Mucosa of gallbladder (tissue), 1 donor: ENCODE measurements at regions not wholly inside any gene's neighbourhood (a gene's known extent, or its start where the extent isn't known, plus 50 kb on each side); places are given as distances from the start of the nearest gene placed in this dataset.
"Not testable (repeated sequence)": the region's sequence is repeated elsewhere in the genome, so short reads cannot be mapped to it uniquely, and the experiment has no call there.

Experiments
- DNase-seq: peaks from one replicate; pipeline ENCODE4 v3.0.0-alpha.2; 2020; ENCODE audit warnings: low spot score
- donor health status: DM: no; HTN: no; CAD: no.

DNA sequence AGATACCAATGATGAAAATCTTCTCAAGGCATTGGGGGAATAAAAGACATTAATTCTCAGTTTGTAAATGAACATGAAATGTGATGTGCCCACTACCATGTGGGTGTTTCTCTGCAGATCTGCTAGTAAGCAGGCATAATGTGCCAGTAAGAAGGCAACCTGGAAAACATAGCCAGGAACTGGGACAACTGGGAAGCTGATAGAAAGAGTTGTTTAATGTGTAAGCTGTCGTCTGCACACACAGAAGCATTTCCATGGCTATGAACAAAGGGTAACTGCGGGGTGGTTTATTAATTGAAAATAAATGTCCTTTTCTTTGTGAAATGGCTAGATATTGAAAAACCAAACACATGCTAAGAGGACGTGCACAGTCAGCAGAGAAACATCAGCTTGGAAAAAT is 52.0 kb downstream of the ZC3H11B start:
- no peak for DNase-seq

DNA sequence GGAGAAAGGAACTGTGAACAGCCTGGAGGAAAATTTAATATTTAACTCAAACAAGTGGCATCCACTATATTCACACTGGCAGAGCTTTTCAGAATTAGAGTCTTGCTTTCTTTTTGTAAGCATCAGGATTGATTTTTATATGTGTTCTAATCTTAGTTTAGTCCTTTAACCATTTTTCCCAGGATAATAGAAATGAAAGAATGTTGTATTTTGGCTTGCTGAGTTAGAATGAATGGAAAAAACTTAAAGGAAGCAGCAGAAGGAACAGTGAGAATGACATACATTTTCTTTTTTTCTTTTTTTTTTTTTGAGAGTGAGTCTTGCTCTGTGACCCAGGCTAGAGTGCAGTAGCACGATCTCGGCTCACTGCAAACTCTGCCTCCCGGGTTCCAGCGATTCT is 53.0 kb downstream of the ZC3H11B start:
- no peak for DNase-seq

DNA sequence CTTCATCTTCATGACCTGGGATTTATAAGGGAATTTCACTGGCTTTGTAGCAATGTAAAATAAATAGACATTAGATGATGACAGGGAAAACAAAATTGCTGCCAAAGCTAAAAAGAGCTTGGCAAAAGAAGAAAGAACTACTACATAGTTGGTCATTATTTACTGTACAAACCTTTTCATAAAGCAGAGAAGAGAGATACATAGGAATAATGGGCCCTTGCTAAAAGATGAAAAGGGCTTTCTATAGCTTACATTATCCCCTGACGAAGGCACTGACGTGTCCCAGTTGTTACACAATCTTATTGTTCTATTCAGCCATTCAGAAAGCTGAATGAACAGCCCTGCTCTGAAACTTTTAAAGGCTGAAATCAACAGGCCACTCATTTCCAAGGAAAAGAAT is 57.1 kb downstream of the ZC3H11B start:
- no peak for DNase-seq

DNA sequence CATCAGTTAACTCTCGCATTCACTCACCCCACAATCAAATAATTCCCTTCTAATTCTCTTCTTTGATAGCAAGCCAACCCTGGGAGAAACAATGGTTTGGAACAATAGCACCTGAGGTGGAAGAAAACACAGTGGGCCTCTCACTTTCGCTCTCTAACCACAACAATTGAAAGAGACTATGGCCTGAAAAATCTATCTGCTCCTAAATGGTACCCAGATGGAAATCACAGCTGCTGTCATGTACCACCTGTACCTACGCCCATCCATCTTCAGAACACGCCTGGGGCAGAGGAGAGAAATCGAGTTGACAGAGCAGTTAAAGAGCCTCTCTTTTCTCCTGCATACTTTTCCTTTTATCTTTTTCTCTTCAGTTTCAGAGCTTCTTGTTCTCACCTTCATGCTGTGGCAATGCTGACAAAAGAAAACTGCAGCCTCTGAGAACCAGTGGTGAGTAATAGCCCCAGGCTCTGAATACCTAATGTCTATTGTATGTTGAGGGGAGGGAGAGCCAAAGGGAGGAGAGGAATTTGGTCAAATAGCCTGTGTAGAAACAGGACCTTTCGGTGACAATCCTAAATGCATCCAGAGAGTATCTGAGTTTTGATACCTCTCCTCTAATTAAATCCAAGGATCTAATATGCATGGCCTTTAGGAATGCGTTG is 57.7 kb downstream of the ZC3H11B start:
- DNase-seq = no peak

DNA sequence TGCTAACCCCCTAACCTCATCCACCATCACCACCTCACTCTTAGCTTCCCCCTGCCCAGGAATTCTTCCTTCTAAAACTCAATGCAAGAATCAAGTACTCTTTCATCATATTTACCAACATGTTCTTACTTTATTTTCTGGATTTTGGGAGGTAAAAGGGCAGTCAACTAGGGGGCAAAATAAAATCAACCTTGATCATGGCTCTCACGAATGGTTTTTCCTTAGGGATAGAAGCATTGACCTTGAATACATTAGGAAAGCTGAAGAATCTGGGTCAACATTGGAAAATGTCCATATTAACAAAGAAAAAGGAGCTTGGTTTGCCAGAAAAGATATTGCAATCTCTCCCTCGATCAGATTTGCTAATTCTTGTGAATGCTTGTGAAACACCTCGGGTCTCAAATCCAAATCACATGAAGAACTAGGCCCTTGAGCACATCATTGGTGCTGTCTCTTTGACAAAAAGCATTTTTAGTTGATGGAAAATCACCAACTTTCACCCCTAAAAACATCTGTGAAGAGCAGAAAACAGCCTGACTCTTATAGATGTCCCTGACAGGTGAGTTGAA is 58.9 kb downstream of the ZC3H11B start:
- no peak for DNase-seq

DNA sequence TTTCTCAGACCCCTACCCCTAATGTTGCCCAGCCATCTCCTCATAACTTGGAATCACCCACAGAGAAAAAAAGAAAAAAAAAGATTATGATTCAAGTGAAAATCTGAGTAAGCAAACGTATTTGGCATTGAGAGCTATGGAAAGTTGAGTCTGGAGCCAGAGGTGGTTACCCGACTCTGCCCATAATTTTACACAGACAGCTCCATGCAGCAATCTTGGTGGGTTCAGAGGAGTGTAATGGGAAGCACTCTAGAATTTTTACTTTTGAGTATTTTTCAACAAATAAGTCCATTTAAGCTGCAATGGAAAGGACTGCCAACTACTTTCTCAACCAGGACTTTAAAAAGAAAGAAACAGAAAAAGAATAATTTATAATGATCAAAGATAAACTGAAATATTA is 62.7 kb downstream of the ZC3H11B start:
- DNase-seq = no peak

DNA sequence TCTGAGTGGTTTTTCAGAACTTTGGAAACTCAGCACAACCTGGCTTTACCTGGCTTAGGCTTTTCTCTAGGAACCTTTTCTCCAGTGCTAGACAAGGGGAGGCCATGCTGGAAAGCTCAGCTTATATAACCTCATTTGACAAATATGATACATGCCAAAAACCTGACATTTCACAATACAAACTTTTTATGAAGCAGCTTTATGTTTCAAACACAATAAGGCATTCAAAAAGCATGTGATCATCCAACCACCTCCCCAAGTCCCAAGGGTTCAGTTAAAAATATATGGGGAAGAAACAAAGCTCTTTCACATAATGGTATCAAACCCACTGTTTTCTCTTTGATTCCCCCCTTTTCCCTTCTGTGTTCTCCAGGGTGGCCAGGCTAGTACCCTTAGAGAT is 63.7 kb downstream of the ZC3H11B start:
- no peak for DNase-seq

DNA sequence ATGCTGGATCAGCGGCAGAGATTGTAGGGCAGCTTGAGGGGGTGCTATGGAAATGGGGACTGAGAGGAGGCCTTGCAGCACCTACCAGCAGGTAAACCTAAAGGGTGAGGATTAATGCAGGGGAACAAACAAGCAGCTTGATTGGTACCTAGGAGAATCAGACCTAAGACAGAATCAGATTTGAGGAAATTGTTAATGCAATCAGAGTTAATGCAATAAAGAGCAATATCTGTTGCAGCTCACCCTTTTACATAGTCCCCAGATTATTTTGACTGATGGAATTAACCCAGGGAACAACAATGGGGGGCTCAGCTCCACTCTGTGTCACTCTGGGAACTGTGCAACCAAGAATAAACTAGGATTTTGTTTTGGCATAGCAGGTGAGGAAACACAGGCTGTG is 64.5 kb downstream of the ZC3H11B start:
- no peak for DNase-seq

DNA sequence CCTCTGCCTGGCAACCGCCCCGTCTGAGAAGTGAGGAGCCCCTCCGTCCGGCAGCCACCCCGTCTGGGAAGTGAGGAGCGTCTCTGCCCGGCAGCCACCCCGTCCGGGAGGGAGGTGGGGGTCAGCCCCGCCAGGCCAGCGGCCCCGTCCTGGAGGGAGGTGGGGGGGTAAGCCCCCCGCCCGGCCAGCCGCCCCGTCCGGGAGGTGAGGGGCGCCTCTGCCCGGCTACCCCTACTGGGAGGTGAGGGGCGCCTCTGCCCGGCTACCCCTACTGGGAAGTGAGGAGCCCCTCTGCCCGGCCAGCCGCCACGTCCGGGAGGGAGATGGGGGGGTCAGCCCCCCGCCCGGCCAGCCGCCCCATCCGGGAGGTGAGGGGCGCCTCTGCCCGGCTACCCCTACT is 67.1 kb downstream of the ZC3H11B start:
- not testable (repeated sequence) for DNase-seq

DNA sequence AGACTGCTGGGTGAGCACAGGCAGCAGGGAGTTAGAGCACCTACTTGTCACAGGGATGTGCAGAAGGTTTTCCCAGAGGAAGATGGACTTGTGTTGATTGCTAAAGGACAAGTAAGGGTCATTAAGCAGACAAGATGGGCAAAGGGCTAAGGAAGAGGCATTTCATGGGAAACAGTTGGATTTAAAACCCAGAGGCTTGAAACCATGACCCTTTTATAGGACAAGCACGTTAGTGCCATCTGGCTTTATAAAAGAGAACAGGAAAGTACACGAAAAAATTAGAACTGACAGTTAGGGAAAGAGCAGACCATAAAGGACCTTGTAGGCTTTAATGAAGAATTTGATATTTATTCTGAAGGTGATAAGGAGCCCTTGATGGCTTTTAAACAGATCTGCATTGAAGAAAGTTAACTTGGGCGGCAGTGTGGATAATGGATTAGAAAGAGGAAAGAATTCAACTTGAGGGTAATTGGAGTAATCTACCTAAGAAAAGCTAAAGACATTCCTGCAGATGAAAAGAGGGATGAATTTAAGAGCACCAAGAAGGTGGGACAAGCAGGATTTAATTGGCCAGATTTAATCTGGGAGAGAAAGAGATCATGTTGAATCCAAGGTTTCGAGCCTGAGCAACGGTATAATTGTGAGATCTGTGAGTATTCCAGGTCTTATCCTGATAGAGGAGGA is 68.6 kb downstream of the ZC3H11B start:
- no peak for DNase-seq

DNA sequence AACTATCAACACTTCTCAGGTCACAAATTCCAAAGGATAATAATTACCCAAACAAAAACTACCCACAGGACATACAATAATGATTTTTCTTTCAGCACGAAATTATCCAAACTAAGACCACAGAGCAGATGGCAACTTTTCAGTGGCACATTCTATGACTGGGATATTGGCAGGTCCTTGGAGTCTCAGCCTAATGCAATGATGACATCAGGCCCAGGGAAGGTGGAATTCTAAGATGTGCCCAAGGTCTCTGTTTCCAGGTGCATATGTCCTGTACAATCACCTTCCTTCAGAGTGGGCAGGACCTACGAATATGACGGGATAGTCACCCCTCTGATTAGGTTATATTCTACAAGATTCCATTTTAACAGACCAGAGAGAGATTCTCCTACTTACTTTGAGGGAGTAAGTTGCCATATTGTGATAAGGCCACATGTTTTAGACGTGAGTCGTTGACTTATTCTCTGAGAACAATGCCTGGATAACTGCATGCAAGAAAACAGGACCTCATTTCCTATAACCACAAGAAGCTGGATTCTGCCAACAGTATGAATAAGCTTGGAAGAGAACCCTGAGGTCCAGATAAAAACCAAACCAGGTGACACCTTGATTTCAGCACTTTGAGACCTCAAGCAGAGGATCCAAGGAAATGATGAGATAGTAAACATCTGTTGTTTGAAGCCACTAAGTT is 69.9 kb downstream of the ZC3H11B start:
- DNase-seq = no peak

DNA sequence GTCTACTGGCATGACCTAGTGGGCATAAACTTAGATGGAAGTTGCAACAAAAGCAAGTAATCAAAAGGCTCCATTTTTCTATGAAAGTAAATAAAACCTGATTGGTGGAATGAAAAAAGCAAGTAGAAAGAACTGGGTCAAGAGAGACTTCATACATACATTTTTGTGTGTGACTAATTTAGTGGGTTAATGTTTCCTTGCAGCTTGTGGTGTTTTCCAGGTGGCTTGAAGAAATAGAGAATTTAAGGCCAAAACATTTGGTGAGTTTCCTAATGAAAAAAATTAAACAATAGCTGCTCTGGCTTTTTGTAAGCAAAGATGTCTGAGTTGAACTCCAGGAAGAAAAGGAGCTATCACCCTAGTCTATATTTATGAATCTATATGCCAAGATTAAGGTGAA is 71.0 kb downstream of the ZC3H11B start:
- no peak for DNase-seq

DNA sequence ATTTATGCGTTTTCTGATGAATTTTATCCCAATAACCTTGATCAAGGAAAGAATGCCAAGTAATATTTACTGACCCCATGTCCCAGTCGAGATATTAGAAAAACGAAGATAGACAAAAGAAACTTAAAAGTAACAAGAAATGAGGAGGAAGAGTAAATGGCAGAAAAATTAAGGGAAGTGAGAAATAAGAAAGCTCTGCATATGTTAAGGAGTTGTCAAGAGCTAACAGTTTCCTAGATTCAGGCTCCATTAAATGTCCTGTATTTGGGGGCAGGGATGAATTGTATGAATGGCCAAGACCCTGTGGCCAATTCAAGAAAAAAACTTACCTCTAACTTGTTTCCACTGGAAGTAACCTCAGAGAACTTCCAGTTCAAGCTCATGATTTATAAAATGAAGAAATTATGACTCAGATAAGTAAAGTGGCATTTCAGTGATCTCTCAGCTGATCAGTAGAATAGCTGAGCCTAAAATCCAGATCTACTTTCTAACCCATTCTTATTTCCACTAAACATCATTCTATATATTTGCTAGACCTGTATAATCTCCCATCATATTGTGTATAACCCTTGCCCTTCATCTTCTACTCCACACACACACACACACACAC is 73.2 kb downstream of the ZC3H11B start:
- no peak for DNase-seq

DNA sequence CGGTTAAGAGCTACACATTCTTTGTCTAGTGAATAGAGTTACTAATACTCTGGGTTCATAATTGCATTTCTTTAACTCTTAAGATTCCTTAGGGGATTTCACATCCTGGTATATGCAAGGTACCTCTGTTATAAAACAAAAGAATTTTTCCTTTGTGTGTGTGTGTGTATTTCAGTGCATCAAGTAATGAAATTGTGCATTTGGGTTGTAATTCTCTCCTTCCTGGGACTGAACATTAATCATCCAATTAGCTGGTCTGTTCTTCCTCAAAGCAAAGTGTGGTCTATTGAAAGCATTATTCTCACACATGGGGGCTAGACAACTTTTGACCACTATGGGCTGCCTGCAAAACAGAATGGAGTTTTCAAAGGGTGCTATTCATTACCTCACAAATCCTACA is 74.0 kb downstream of the ZC3H11B start:
- DNase-seq = no peak

DNA sequence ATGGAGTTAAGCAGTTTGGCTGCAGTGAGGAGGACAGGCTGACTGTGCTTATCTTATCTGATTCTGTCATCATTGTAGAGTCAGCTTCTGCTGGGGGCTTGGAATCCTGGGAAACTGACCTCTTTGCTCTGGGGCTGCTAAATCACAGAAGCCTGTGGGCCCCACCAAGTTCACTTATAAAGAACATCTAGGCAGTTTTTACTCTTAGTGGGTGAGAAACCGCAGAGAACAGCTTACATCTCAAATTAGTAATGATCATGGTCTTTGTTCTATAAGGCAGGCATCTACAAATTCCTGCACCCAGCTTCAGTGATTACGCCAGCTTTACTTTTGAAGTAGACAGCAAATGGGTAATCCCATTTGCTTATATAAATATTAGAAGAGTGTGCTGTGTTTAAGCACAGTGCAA is 75.7 kb downstream of the ZC3H11B start:
- DNase-seq = no peak

DNA sequence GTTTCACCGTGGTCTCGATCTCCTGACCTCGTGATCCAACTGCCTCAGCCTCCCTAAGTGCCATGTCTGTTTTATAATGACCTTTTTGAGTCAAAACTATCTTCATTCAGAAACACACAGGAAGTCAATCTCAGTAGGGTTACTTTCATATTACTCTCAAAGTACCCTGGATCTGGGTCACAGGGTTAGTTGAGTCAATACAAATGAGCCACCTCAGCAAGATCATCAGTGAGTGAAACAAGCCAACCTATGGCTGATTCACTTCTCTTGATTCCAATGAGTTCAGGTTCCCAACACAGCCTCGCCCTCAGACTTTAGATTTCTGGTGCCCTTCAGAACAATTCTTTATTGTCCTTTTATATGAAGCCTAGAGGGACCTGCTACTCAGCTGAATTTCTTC is 76.9 kb downstream of the ZC3H11B start:
- DNase-seq = no peak

DNA sequence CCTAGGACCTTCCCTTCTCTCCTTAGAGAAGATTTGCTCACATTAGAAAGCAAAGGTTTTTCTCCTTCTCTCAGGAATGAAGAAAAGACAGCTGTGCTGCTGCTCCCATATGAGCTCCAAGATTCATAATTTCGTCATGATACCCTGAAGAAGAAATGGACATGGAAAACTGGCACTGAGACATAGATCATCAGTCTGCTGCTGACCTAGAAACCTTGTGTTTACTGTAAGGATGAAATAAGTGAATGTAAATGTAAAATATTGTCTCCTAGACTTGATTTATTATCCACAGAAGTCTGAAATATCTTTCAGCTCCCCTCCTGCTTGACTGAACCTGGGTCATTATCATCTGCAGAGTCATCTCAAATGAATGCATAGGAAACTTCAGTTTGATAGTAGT is 77.9 kb downstream of the ZC3H11B start:
- DNase-seq = no peak

DNA sequence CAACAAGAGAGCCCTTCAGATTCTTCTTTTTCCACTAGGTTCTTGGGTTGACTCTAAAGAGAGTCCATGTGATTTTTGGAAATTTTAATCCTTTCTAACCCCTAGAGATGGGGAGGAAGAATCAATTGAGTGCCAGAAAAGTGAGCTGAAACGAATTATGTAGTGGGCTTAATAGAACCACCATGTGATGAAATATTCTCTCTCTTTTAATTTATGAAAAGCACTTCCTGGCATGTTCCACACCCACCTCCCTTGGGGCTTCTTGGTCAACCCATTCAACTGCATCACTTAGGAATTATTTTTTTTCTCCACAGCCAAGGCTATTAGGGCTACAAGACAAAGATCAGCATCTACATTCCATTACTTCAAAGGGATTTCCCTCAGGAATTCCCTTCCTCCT is 79.6 kb downstream of the ZC3H11B start:
- no peak for DNase-seq

DNA sequence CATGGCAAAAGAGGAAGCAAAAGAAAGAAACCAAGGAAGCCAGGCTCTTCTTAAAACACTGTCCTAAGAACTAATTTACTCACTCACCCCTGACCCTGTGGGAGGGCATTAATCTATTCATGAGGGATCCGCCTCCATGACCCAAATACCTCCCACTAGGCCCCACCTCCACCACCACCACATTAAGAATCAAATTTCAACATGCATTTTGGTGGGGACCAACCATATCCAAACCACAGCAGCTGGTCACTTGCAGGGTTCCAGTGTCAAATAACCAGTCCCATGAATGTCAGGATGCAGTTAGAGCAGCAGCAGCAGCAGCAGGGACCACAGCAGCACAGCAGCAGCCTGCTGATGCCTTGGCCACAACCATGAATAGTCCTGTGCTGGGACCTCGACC is 83.8 kb downstream of the ZC3H11B start:
- no peak for DNase-seq

DNA sequence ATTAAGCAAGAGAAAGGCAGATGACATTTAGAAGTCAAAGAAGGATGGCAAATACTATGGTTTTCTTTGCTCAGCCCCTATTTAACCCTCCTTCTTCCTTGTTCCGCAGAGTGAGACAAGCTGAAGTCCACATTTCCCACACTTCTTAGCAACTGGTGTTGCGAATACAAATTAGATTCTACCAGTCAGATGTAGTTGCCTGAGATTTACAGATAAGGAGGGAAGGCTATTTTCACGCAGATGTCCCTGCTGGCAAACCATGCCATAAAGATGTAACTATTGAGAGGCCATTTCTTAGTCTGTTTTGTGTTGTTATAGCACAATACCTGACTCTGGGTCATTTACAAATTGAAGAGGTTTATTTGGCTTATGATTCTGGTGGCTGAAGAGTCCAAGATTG is 84.3 kb downstream of the ZC3H11B start:
- DNase-seq = no peak

DNA sequence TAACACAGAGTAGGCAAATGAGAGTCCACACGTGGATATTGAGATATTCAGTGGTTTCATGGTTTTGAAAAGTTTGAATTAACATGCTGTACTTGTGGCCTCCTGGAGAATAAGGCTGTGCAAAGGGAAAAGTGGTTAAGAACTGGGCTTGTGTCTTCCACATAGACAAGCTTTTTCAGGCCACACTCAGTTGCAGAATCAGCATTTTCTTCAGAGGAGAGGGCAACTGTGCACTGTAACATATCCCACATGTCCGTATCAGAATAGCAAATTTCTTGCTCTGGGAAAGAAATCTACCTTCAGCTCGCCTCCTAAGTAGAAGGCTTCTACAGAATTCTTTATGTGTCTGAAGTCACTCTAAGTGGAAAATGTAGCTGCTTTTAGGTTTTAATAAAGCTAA is 84.9 kb downstream of the ZC3H11B start:
- no peak for DNase-seq

DNA sequence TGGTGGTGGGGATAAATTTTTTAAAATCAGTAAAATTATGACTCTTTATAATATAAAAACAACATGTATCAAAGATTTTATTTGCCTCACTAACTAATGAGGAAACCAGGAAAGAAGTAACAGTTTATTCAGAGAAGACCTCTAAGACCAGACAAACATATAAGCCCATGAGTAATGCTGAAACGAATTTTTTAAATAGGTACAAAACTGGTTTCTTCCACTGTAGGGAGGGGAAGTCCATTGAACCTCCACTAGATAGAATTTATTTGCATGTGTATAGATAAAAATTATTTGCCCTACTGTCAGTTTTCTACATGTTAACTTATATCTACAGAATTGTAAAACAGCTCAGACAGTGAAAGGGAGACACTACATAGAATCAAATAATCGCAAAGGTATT is 86.8 kb downstream of the ZC3H11B start:
- DNase-seq = no peak

DNA sequence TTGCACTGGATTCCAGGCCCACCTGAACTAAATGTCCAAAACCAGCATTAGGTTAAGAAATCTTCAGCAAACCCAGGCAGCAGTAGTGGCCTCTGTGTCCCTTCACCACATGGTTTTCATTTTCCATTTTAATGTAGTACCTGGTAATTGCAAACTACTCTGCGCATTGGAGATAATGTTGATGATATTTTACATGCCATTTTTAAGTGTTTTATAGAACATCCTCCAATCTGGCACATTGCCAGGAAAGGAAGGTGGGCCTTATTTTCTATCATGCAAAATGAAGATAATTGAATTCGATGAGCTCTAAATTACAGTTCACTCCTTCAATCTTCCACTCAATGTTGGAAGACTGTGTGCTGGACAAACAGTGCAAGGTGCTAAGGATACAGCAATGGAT is 89.5 kb downstream of the ZC3H11B start:
- DNase-seq = no peak
